Stimulated activated CD4-positive, alpha-beta T cell treated with anti-CD3 and anti-CD28 coated beads, Interleukin-12 subunit alpha, Interleukin-12 subunit beta, amount 100 ng/mL, for 4 hours (primary cell): ENCODE measurements at regions not wholly inside any gene's neighbourhood (a gene's known extent, or its start where the extent isn't known, plus 50 kb on each side); places are given as distances from the start of the nearest gene placed in this dataset.

ENCODE experiments used
- DNase-seq: peaks from one replicate; pipeline ENCODE4 v3.0.0-alpha.2; 2020

DNA sequence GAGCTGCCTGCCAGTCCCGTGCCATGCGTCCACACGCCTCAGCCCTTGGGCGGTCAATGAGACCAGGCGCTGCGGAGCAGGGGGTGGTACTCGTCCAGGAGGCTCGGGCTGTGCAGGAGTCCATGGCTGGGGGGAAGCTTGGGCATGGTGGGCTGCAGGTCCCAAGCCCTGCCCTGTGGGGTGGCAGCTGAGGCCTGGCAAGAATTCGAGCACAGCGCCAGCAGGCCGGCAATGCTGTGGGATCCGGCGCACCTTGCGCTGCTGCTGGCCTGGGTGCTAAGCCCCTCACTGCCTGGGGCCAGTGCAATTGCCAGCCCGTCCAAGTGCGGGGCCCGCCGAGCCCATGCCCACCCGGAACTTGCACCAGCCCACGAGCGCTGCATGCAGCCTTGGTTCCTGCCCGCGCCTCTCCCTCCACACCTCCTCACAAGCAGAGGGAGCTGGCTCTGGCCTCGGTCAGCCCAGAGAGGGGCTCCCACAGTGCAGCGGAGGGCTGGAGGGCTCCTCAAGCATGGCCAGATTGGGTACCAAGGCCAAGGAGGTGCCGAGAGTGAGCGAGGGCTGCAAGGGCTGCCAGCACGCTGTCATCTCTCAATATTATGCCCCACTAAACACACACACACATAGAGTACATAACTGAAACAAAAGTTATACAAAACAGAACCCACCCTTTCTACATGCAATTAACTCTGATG lies 307.7 kb downstream of the LMO4 start:
- no peak for DNase-seq

- no peak for DNase-seq
These were observed 310.0 kb downstream of the LMO4 start for GRCh38 chr1:87638636-87639035.

- no peak for DNase-seq
These were observed 313.3 kb downstream of the LMO4 start for GRCh38 chr1:87641996-87642395.

DNA sequence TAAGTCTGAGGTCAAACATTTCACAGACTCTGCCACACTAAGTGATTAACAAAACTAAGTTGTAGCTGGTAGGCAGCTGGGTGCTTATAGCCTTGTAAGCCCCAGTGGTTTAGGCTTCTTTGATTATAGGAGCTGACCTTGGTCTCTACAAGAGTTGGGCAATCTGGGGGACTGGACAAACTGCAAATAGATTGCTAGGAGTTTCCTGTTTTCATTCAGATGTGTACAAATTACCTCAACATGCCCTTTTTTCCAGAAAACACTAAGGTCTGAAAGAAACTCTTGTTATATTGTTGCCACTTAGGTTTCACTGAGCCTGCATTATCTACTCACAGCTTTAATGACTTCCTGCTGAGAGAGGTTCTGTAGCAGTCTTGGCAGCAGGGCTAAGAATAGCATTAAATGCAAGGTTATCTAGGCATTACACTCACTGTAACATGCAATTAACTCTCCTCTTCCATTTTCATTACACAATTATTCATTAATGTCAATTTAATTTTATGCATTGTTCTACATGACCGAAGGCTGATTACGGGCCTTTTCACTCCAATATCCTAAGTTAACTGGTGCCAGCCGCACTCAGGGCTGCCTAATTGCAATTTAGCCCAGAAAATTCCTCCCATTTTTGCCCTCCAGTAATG lies 314.0 kb downstream of the LMO4 start:
- DNase-seq, result no peak

DNA sequence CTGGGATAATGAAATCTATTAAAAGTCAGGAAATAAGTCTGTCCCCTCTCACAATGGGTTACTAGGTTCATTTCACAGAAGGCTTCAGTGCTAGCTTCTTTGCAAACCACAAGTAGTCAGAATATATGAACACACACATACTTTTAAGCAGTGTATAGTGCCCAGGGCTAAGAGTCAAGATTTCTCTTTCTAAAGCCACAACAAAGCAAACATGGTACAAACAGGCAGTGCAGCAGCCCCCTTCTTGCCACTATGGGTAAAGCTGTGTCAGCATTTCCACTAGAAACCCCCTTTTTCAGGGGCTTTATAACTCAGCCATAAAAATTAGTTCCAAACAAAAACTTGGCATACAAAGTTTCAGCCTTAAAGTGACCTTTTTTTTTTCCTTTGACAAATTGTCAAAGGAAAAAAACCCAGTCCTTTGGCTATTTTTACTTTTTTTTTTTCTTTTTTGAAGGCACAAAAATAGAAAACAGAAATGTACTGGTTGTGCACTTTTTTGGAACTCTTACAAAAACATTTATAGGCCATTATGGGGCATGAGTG lies 315.4 kb downstream of the LMO4 start:
- no peak for DNase-seq

GRCh38 chr1:87644579-87645190 lies 316.0 kb downstream of the LMO4 start:
- no peak for DNase-seq

- no peak for DNase-seq
These were observed 318.9 kb downstream of the LMO4 start for GRCh38 chr1:87647430-87648177.

DNA sequence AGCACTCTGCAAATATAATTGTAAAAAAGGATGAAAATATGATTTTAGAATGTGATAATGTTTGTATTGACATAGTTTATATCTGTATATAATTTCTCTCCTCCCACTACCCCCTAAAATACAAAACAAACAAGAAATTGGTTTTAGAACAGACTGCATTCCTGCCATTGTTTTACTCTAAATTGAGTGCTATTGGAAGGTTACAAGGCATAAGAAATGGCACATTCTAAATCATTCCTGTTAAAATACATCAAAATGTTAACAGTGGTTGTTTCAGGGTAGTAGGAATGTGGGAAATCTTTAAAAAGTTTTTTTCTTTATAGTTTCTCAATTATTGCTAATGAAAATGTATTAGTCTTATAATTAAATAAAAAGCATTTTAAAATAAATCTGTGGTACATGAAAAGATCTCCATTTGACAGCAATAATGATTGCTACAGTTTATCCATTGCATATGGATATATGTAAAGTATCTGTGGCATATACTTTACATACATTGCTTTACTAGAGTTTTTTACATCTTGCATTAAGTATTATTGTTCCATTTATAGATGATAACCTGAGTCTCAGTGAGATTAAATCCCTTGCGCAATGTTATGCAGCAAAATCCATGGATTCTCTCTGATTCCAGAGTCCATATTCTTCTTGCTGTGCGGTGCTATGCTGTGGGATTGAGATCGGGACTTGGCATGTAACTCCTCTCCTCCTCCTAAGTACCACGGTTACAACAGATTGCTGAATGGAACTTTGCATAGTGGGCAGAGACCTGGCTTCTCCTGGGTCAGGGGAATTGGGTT lies 319.8 kb downstream of the LMO4 start:
- no peak for DNase-seq

- DNase-seq, result no peak
These were observed 321.6 kb downstream of the LMO4 start for GRCh38 chr1:87650306-87650705.

GRCh38 chr1:87652176-87652575 lies 323.5 kb downstream of the LMO4 start:
- no peak for DNase-seq

- no peak for DNase-seq
These were observed 336.5 kb downstream of the LMO4 start for GRCh38 chr1:87665151-87665550.

- no peak for DNase-seq
These were observed 338.0 kb downstream of the LMO4 start for GRCh38 chr1:87666681-87667080.

DNA sequence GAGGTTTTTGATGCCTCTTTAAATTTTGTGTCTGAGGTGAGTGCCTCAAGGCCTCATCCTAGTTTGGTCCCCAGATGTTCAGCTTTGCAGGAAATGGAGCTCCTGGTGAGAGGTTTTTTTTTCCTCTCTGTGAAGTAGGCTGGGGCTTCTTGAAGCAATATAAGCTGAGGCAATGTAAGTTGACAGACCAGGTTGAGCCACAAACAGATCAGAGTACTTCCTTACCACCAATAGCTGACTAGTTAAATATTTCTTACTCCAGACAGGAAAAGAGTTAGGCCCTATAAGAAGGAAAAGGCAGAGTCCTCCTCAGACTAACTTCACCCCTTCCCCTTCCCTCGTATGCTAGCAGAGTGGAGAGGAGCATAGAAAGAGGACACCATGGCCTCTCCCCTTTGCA lies 341.0 kb downstream of the LMO4 start:
- no peak for DNase-seq

DNA sequence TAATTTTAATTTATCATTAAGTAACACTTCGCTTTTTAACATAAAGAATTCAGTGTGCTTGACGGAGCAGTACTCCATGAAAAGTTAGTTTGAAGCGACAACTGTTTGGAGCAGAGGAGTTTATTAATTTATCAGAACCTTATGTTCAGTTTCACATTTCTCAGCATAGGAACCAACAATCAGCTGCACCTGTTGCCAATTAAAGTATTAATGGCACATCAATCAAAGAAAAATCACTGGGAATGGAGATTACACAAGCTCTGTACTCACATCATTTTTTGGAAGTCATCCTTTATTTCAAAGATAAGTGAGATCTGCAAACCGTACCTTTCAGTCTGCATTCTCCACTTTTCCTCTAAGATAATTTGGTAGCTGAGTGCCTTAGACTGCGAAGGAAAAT lies 344.6 kb downstream of the LMO4 start:
- no peak for DNase-seq

DNA sequence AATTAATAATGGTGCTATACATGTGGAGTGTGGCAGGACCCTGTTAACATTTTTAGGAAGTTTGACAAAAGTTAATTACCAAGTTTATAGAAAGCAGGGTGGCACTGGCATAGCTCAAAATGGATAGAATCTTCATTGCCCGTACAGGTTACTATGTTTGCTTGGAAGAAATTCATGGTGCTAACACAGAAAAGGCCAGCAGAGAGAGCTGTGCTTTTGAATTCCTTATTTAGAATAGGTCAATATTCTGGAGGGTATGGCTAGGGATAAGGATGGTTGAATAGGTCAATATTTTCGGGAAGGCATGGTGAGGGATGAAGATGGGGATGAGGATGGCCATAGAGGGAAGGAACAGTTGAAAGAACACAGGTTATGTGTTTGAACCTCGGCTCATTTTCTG lies 345.1 kb downstream of the LMO4 start:
- DNase-seq, result no peak

GRCh38 chr1:87674791-87675190 lies 346.1 kb downstream of the LMO4 start:
- DNase-seq, result no peak

DNA sequence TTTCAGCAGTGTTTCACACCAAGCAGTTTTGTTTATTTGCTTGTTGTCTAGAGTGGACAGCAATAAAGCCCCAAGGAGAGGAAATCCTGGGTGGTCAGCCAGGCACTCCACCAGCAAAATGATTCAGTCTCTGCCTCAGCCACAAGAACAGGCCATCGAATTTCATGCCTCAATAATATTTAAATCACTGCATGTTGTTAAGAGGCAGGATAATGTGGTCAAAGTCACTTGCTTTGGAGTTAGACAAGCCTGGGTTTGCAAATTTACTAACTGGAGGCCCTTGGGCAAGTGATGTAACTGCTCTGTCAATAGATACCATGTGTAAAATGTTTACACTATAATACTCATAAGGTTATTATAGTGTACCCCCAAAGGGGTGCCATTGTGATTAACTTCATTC lies 349.6 kb downstream of the LMO4 start:
- no peak for DNase-seq

DNA sequence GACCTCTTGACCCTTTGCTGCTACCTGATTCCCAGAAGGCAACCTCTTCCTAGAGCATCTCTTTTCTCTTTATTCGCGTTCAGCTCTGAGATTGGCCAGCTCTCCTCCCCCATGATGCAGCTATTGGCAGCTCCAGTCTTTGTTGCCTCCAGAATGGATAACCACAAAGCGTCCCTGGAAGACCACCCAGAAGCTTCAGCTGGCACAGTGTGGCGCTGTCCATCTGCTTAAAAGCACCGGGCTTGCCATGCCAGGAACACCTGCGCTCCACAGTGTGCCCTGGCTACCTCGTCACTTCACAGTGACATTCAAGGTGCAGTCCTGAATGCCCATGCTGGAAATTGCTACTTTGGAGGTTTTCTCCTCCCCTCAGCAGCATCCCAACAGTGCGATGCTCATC lies 353.9 kb downstream of the LMO4 start:
- DNase-seq, result no peak

- DNase-seq, result no peak
These were observed 354.7 kb downstream of the LMO4 start for GRCh38 chr1:87683196-87683956.

GRCh38 chr1:87684194-87684593 lies 355.5 kb downstream of the LMO4 start:
- DNase-seq, result no peak

- DNase-seq, result no peak
These were observed 356.1 kb downstream of the LMO4 start for GRCh38 chr1:87684713-87685205.
